ENCODE measurements at regions not wholly inside any gene's neighbourhood (a gene's known extent, or its start where the extent isn't known, plus 50 kb on each side); places are given as distances from the start of the nearest gene placed in this dataset.

DNA sequence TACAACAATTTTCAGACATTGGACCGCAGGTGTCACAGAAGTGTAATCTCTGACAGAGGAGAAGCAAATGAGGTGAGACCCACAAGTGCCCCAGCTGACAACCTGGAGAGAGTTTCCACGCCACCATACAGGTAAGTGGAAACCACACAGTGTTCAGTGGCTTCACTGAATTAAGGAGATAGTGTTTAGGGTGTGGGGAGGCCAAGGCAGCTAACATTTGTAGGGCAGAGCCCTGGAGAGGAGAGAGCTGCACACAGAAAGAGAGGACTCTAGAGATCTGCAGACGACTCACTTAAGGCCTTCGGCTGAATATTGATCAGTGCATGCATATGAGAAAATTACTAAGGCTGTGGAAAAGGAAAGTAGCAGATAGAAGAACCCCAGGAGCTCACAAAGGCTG lies 228.9 kb upstream of the TNRC6C start:
- intact Hi-C loops (cut with DNase I; ENCODE audit: low total_unique reads) = no loop called here
- Histone ChIP-seq H3K27me3 (no peaks in the 10 kb centered on the region), H3K36me3 (no peaks in the 10 kb centered on the region), H3K27ac (no peak overlapping the region), H3K9me3 (peaks cover 0 to 11% (median 9%) of the 10 kb centered on the region in 4 donors), H3K4me3 (no peak overlapping the region), H3K4me1 (peaks cover 8 to 21% (median 10%) of the 10 kb centered on the region in 4 donors)
- WGBS, 5 donors = 80 to 91% (median 88%) methylated on average over 4 of the region's 4 CpGs
- TF ChIP-seq POLR2A (IDR thresholded peaks at IDR 0.05) (no peak), EP300 (IDR thresholded peaks at IDR 0.05) (no peak), POLR2AphosphoS5 (IDR thresholded peaks at IDR 0.05) (no peak)
- TF ChIP-seq, protein P1, sequence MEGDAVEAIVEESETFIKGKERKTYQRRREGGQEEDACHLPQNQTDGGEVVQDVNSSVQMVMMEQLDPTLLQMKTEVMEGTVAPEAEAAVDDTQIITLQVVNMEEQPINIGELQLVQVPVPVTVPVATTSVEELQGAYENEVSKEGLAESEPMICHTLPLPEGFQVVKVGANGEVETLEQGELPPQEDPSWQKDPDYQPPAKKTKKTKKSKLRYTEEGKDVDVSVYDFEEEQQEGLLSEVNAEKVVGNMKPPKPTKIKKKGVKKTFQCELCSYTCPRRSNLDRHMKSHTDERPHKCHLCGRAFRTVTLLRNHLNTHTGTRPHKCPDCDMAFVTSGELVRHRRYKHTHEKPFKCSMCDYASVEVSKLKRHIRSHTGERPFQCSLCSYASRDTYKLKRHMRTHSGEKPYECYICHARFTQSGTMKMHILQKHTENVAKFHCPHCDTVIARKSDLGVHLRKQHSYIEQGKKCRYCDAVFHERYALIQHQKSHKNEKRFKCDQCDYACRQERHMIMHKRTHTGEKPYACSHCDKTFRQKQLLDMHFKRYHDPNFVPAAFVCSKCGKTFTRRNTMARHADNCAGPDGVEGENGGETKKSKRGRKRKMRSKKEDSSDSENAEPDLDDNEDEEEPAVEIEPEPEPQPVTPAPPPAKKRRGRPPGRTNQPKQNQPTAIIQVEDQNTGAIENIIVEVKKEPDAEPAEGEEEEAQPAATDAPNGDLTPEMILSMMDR (IDR thresholded peaks at IDR 0.05) = no peak
- no peak for DNase-seq

DNA sequence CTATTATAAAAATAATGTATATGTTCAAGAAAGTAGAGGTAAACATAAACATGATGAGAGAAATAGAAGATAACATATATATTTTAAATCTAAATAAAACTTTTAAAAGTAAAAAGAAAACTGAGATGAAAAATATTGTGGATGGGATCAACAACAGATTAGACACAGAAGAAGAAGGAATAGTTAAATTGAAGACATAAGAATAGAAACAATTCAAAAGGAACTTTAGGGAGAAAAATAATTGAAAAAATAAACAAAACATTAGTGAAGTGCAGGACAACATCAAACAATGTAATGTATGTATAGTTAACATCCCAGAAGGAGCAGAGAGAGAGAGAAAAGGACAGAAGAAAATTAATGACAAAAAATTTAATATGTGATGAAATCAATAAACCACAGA lies 228.1 kb upstream of the TNRC6C start:
- no peak overlapping the region for H3K4me3 ChIP-seq

DNA sequence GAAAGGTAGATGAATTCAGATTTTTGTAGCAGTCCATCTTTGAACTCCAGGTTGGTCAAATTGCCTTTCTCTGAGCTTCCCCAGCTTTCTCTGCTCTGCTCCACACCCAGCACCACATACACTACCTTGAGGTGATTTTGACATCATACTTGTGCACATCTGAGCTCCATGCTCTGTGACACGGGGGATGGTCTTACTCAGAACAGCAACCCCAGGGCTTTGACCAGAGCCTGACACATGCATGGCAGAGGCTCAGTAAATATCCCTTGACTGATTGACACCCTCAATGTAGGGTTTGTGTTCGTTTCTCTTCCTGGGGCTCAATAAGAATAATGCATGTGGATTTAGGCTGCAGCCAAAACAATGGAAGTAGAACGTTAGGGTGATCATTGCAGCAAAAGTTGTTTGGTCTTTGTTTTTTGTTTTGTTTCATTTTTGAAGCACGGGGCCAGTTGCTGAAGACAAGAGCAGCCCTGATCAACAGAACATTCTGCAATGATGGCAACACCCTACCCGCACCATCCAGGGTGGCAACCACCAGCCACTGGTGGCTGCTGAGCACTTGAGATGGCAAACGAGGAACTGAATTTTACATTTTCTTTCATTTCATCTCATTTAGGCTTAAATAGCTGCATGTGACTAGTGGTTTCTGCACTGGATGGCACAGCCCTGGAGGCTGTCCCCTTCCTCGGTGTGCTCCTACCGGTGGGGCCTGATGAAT lies 224.8 kb upstream of the TNRC6C start:
- WGBS, 5 donors = 51 to 66% (median 61%) methylated on average over 8 of the region's 8 CpGs

More for the DNA sequence above, 228.1 kb upstream of the TNRC6C start:
- TF ChIP-seq POLR2AphosphoS5 (IDR thresholded peaks at IDR 0.05) (no peak), POLR2A (IDR thresholded peaks at IDR 0.05) (no peak)
- TF ChIP-seq, protein P1 (IDR thresholded peaks at IDR 0.05) = no peak
- intact Hi-C loops (cut with DNase I; ENCODE audit: low total_unique reads) = no loop called here
- DNase-seq = no peak
- Histone ChIP-seq H3K36me3 (no peaks in the 10 kb centered on the region), H3K9me3 (peaks cover 0 to 11% (median 9%) of the 10 kb centered on the region in 4 donors), H3K27me3 (no peaks in the 10 kb centered on the region), H3K27ac (no peak overlapping the region), H3K4me1 (peaks cover 16 to 29% (median 18%) of the 10 kb centered on the region in 4 donors)

DNA sequence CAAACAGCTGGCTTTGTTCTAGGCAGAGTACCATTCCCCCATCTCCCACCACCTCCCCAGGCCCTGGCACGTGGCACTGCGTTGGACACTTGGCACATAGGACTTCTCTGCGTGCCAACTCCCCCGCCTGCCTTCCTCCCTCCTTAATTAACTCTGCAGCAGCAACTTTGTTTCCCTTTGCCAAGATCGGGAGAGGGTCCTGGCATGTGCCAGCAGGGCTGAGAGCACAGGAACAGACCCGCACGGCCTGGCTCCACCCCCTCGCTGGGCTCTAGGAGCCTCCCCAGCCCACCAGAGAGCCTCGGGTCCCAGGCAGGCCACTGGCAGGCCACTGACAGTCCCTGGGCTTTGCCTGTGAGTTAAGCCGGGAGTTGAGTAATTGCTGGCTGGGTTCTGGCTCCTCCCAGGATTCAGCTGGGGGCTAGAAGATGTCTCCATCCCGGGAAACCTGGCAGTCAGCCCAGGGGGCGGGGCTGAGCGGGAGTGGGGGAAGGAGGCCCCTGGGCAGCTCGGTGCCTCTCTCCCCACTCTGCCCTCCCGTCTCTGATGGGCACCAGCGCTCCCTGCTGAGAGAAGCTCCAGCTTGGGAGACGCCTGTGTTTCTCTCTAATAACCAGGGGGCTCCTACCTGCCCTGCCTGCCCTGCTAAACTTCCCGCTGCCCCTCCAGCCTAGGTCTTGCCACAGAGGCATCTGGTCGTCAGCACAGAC lies 224.0 kb upstream of the TNRC6C start:
- Histone ChIP-seq H3K36me3 (no peaks in the 10 kb centered on the region), H3K4me1 (peaks cover 25 to 50% (median 37%) of the 10 kb centered on the region in 4 donors), H3K9me3 (peaks cover 0 to 11% (median 9%) of the 10 kb centered on the region in 4 donors), H3K27ac (peak overlapping the region; percentile 48 to 82 (median 74)), H3K27me3 (no peaks in the 10 kb centered on the region), H3K4me3 (peak overlapping the region in 3 of 4 donors; percentile 7 to 23 (median 18))
- intact Hi-C loops (cut with DNase I; ENCODE audit: low total_unique reads) = no loop called here
- DNase-seq = peak; percentile 53 to 94
- TF ChIP-seq POLR2A (IDR thresholded peaks at IDR 0.05) = no peak
- TF ChIP-seq, protein P1 (IDR thresholded peaks at IDR 0.05) = no peak
- TF ChIP-seq POLR2AphosphoS5 (IDR thresholded peaks at IDR 0.05) = peak in 1 of 3 donors; percentile 40
- TF ChIP-seq EP300 (IDR thresholded peaks at IDR 0.05) = no peak
- WGBS, 5 donors = 10 to 16% (median 15%) methylated on average over 15 to 19 of the region's 19 CpGs

More for the DNA sequence above, 224.8 kb upstream of the TNRC6C start:
- no peak for DNase-seq
- Histone ChIP-seq H3K27ac (peak overlapping the region; percentile 48 to 82 (median 74)), H3K27me3 (no peaks in the 10 kb centered on the region), H3K36me3 (no peaks in the 10 kb centered on the region), H3K4me1 (peaks cover 25 to 42% (median 34%) of the 10 kb centered on the region in 4 donors), H3K4me3 (no peak overlapping the region), H3K9me3 (peaks cover 0 to 11% (median 9%) of the 10 kb centered on the region in 4 donors)
- intact Hi-C loops (cut with DNase I; ENCODE audit: low total_unique reads) = no loop called here
- TF ChIP-seq, protein P1 (IDR thresholded peaks at IDR 0.05) = no peak
- TF ChIP-seq POLR2A (IDR thresholded peaks at IDR 0.05) = no peak
- TF ChIP-seq POLR2AphosphoS5 (IDR thresholded peaks at IDR 0.05) = no peak
- no peak for TF ChIP-seq EP300 (IDR thresholded peaks at IDR 0.05)

All from stomach (tissue), 8 donors.